Spleen (tissue), 11 donors: ENCODE measurements at regions not wholly inside any gene's neighbourhood (a gene's known extent, or its start where the extent isn't known, plus 50 kb on each side); places are given as distances from the start of the nearest gene placed in this dataset.

Source experiments
- DNase-seq: peaks from one replicate; pipeline ENCODE4 v3.0.0-alpha.2; 2020
- H3K27ac ChIP-seq, 8 donors: fragments of 200-600 bp; sonication (generic) in 7 of 8; 1 replicate in 4 of 8; 2 replicates in 4 of 8; pipeline versions ENCODE4 v1.5.0 to v1.8.0; 2016 to 2021; ENCODE audit warnings: inconsistent platforms in 4 of 8, mild to moderate bottlenecking in 4 of 8, moderate library complexity in 1 of 8
- H3K27me3 ChIP-seq, 7 donors: fragments of 200-600 bp; sonication (generic) in 6 of 7; replicated peaks in 1 of 7; 1 replicate in 4 of 7; 2 replicates in 3 of 7; pipeline versions ENCODE4 v1.5.0 to v1.8.0; 2016 to 2021; ENCODE audit warnings: inconsistent platforms in 3 of 7, mild to moderate bottlenecking in 1 of 7
- H3K36me3 ChIP-seq, 6 donors: fragments of 200-600 bp; sonication (generic) in 5 of 6; 1 replicate in 4 of 6; 2 replicates in 2 of 6; pipeline versions ENCODE4 v1.5.0 to v1.8.0; 2016 to 2021; ENCODE audit warnings: inconsistent platforms in 2 of 6
- H3K4me1 ChIP-seq, 6 donors: fragments of 200-600 bp; sonication (generic) in 5 of 6; 1 replicate in 3 of 6; 2 replicates in 3 of 6; pipeline versions ENCODE4 v1.5.0 to v1.8.0; 2016 to 2021; ENCODE audit warnings: inconsistent platforms in 3 of 6
- H3K4me3 ChIP-seq, 8 donors: fragments of 200-600 bp; sonication (generic) in 7 of 8; 1 replicate in 4 of 8; 2 replicates in 4 of 8; pipeline versions ENCODE4 v1.5.0 to v1.8.0; 2016 to 2021; ENCODE audit warnings: inconsistent platforms in 4 of 8, mild to moderate bottlenecking in 4 of 8, moderate library complexity in 2 of 8
- H3K9me3 ChIP-seq, 8 donors: fragments of 200-600 bp; sonication (generic) in 7 of 8; 1 replicate in 4 of 8; 2 replicates in 4 of 8; pipeline versions ENCODE4 v1.5.0 to v1.8.0; 2016 to 2021; ENCODE audit warnings: inconsistent platforms in 4 of 8
- POLR2A ChIP-seq, 3 donors: fragments of 450-650 bp; IDR thresholded peaks; one replicate each; pipeline ENCODE4 v1.5.1; 2017; ENCODE audit warnings: antibody characterized with exemption in 3 of 3, mild to moderate bottlenecking in 1 of 3
- POLR2AphosphoS5 ChIP-seq, 3 donors: sonication (generic); formaldehyde crosslinking; IDR thresholded peaks; one replicate each; pipeline ENCODE4 v1.5.1; 2017; ENCODE audit warnings: antibody characterized with exemption in 3 of 3
- WGBS, 5 donors: extraction: QIAGEN DNeasy Blood & Tissue Kit in 3 of 5; methylation state at CpG; one replicate each; pipeline versions ENCODE4 v1.1.5 to v1.1.7; 2013 to 2018; 5-methylcytosine and 5-hydroxymethylcytosine counted together
- intact Hi-C: fragments of 100-400 bp; cut with DNase I; formaldehyde crosslinking; loops from one replicate; pipeline ENCODE4 v1.15.0; 2023; ENCODE audit warnings: low total_unique reads
- TF ChIP-seq, protein P1 (sequence below), 11 experiments: fragments of 200-600 bp in 7 of 11; fragments of 450-650 bp in 4 of 11; sonication (generic) in 4 of 11; IDR thresholded peaks in 8 of 11; conservative IDR thresholded peaks in 3 of 11; 1 replicate in 7 of 11; 2 replicates in 4 of 11; pipeline versions ENCODE4 v1.4.0 to v1.8.0; 2016 to 2021; ENCODE audit warnings: antibody characterized with exemption in 11 of 11, inconsistent platforms in 4 of 11, mild to moderate bottlenecking in 1 of 11
- donor health status: healthy with polysubstance abuse.
- donor health status: DM: no; HTN: no; CAD: no; lungs with moderate emphysema.
- donor health status: DM: no; HTN: no; CAD: no.
- donor health status: Bipolar disorder and iron deficiency.
- donor health status: healthy.
- donor health status: DM: no; HTN: no; CAD: no.
- donor health status: DM: yes; HTN: yes; CAD: no.

DNA sequence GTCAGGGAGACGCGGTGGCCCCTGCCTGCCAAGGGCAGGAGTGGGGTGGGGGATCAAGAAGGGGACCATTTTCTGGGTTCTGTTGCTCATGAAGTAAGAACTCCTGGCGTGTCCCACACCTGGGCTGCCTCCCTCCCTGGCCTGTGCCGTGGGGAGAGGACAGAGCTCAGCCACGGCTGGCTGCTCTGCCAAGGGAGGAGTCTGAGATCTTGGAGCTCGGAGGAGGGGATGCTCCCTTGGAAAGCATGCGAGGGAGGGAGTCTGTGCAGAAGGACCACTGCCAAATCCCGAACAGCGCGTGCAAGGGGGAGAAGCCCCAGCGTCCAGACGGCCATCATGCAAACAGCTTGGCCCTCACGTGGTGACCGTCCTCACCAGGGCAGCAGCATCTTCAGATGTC lies 64.2 kb upstream of the ZNF469 start:
- 73 to 87% (median 81%) methylated on average over 14 of the region's 14 CpGs for WGBS, 5 donors
- Histone ChIP-seq H3K4me3 (no peak overlapping the region), H3K27ac (no peak overlapping the region), H3K36me3 (no peaks in the 10 kb centered on the region), H3K4me1 (peaks cover 4 to 40% (median 25%) of the 10 kb centered on the region in 6 donors), H3K27me3 (peaks cover 0 to 40% (median 0%) of the 10 kb centered on the region in 7 donors), H3K9me3 (peaks cover 0 to 5% (median 0%) of the 10 kb centered on the region in 8 donors)
- TF ChIP-seq, protein P1, sequence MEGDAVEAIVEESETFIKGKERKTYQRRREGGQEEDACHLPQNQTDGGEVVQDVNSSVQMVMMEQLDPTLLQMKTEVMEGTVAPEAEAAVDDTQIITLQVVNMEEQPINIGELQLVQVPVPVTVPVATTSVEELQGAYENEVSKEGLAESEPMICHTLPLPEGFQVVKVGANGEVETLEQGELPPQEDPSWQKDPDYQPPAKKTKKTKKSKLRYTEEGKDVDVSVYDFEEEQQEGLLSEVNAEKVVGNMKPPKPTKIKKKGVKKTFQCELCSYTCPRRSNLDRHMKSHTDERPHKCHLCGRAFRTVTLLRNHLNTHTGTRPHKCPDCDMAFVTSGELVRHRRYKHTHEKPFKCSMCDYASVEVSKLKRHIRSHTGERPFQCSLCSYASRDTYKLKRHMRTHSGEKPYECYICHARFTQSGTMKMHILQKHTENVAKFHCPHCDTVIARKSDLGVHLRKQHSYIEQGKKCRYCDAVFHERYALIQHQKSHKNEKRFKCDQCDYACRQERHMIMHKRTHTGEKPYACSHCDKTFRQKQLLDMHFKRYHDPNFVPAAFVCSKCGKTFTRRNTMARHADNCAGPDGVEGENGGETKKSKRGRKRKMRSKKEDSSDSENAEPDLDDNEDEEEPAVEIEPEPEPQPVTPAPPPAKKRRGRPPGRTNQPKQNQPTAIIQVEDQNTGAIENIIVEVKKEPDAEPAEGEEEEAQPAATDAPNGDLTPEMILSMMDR (IDR thresholded peaks at IDR 0.05 in 8 of 11, conservative IDR thresholded peaks at IDR 0.05 in 3 of 11), result no peak
- no peak for TF ChIP-seq POLR2AphosphoS5 (IDR thresholded peaks at IDR 0.05)
- no peak for TF ChIP-seq POLR2A (IDR thresholded peaks at IDR 0.05)
- intact Hi-C loops, result no loop called here
- DNase-seq, result no peak

DNA sequence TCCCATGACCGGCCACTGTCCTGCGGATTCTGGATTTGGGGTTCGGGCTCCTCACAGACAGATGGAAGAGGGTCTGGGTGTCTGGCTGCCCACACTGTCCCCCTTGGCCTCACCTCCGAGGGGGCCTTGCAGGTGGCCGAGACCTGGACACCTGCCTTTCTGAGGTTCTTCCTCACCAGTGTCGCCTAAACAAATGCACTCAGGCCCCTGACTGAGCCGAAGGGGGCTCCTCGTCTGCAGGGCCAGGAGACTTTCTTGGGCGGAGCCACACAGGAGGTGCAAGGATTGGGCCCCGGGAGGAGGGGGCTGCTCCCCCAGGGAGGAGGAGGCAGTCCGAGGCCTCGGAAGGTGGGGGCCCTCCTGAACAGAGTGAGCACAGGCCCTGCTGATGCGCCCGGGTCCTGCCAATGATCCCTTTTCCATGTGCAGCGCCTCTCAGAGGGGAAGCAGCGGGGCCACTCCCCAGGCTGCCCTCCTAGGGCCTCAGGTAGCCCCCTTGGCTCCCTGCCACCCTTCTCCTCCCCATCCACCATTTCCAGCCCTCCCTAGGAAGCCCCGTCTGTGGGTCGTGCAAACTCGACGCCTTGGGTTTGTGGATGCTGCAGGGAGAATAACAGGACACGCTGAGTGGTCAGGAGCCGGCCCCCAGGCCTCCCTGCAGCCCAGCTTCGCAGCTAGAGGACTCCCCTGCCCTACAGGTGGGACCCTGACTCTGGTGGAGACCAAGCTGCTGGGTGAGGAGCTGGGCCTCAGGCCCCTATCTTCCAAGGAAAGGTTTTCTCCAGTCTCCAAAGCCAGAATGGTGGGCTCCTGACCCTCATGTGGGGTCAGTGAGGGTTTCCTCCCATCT lies 63.4 kb upstream of the ZNF469 start:
- peaks cover 0 to 5% (median 0%) of the 10 kb centered on the region in 8 donors for H3K9me3 ChIP-seq
- H3K36me3 ChIP-seq, result no peaks in the 10 kb centered on the region
- peaks cover 0 to 40% (median 0%) of the 10 kb centered on the region in 7 donors for H3K27me3 ChIP-seq
- no peak for DNase-seq
- intact Hi-C loops, result no loop called here
- H3K4me3 ChIP-seq, result no peak overlapping the region
- WGBS, 5 donors, result 88 to 94% (median 89%) methylated on average over 14 to 23 of the region's 23 CpGs
- H3K27ac ChIP-seq, result no peak overlapping the region
- peaks cover 4 to 40% (median 25%) of the 10 kb centered on the region in 6 donors for H3K4me1 ChIP-seq
- TF ChIP-seq POLR2AphosphoS5 (IDR thresholded peaks at IDR 0.05), result no peak
- TF ChIP-seq, protein P1 (IDR thresholded peaks at IDR 0.05 in 8 of 11, conservative IDR thresholded peaks at IDR 0.05 in 3 of 11), result no peak
- no peak for TF ChIP-seq POLR2A (IDR thresholded peaks at IDR 0.05)

DNA sequence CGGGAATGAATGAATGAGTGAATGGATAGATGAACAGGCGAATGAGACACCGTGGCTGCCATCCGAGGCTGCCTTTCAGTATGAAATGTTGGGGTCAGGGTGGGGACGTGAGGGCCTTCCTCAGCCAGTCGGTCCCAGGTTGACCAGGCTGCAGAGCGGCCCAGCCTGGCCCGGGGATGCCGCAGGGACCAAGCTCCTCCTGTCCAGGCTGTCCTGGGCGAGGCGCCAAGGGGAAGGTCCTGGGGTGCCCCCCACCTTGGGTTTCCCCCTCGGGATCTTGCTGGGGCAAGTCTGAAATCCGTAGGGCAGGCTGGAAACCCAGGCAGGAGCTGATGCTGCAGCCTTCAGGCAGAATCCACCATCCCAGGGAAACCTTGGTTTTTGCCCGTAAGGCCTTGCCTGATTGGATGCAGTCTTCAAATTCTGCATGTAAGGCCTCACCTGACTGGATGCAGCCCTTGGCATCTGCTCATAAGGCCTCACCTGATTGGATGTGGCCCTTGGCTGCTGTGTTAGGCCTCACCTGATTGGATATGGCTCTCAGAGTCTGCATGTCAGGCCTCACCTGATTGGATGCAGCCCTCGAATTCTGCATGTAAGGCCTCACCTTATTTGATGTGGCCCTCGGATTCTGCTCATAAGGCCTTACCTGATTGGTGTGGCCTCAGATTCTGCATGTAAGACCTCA lies 61.7 kb upstream of the ZNF469 start:
- Histone ChIP-seq H3K4me3 (no peak overlapping the region), H3K36me3 (no peaks in the 10 kb centered on the region), H3K27ac (no peak overlapping the region), H3K27me3 (peaks cover 0 to 29% (median 0%) of the 10 kb centered on the region in 7 donors), H3K9me3 (peaks cover 0 to 5% (median 0%) of the 10 kb centered on the region in 8 donors), H3K4me1 (peaks cover 4 to 28% (median 20%) of the 10 kb centered on the region in 6 donors)
- no peak for TF ChIP-seq POLR2AphosphoS5 (IDR thresholded peaks at IDR 0.05)
- TF ChIP-seq, protein P1 (IDR thresholded peaks at IDR 0.05 in 8 of 11, conservative IDR thresholded peaks at IDR 0.05 in 3 of 11), result no peak
- TF ChIP-seq POLR2A (IDR thresholded peaks at IDR 0.05), result no peak
- intact Hi-C loops, result no loop called here
- DNase-seq, result no peak
- 89 to 97% (median 96%) methylated on average over 13 to 16 of the region's 16 CpGs for WGBS, 5 donors
